ENCODE measurements at regions not wholly inside any gene's neighbourhood (a gene's known extent, or its start where the extent isn't known, plus 50 kb on each side); places are given as distances from the start of the nearest gene placed in this dataset.

GRCh38 chr11:57932105-57932504, 91.6 kb upstream of the OR9Q1 start:
- no peak overlapping the region for H3K14ac ChIP-seq (ENCODE audit: insufficient read depth, low read length)
- no peaks in the 10 kb centered on the region for H3K4me1 Mint-ChIP-seq

More at GRCh38 chr11:57932105-57932504, 91.6 kb upstream of the OR9Q1 start:
- no peaks in the 10 kb centered on the region for H3K27me3 ChIP-seq (ENCODE audit: insufficient read depth, low read length)
- no peak for TF ChIP-seq CTCF (conservative IDR thresholded peaks at IDR 0.05)
- H3K27ac Mint-ChIP-seq: no peak overlapping the region
- H3K23me2 ChIP-seq (ENCODE audit: insufficient read length, low read depth, low read length, poor library complexity, severe bottlenecking): no peaks in the 10 kb centered on the region
- H2BK12ac ChIP-seq (ENCODE audit: insufficient read length, low read depth, low read length): no peak overlapping the region
- no peak overlapping the region for H2BK20ac ChIP-seq (ENCODE audit: low read depth, low read length, poor library complexity, severe bottlenecking)
- no peak overlapping the region for H2BK5ac ChIP-seq (ENCODE audit: insufficient read length, low read length)
- H2BK15ac ChIP-seq (ENCODE audit: low read depth, low read length): no peak overlapping the region
- no peak overlapping the region for H3K18ac ChIP-seq (ENCODE audit: insufficient read length, low read depth, low read length)
- H3K79me2 ChIP-seq (ENCODE audit: insufficient read depth, low read length): no peaks in the 10 kb centered on the region
- H4K8ac ChIP-seq (replicated peaks; ENCODE audit: insufficient read length, low read depth, low read length): no peak overlapping the region
- H3K56ac ChIP-seq (ENCODE audit: insufficient read length, low read depth, low read length): no peak overlapping the region
- no peak overlapping the region for H3K23ac ChIP-seq (ENCODE audit: insufficient read length, low read depth, low read length)
- H3K4me1 ChIP-seq (ENCODE audit: insufficient read depth, low read length): no peaks in the 10 kb centered on the region
- no peak overlapping the region for H3K4ac ChIP-seq (ENCODE audit: low read depth, low read length)
- no peaks in the 10 kb centered on the region for H3K9me3 ChIP-seq (ENCODE audit: control insufficient read depth, low read depth, low read length)
- H3K4me2 ChIP-seq (ENCODE audit: insufficient read depth, insufficient read length, low read length): no peak overlapping the region
- H3T11ph ChIP-seq (ENCODE audit: low read length): no peak overlapping the region
- H3K36me3 Mint-ChIP-seq (ENCODE audit: insufficient read depth in 1 of 3, low read depth in 3 of 3): no peaks in the 10 kb centered on the region; a peak in 1 of 7 replicates
- H4K20me1 ChIP-seq (ENCODE audit: control insufficient read depth, insufficient read depth, insufficient read length): no peaks in the 10 kb centered on the region
- no CpG with 5 or more reads among the region's 2 CpGs for WGBS (ENCODE audit: extremely low coverage, insufficient read length, low lambda C conversion rate)
- H4K91ac ChIP-seq (ENCODE audit: insufficient read length, low read depth, low read length): no peak overlapping the region
- H2AFZ ChIP-seq (ENCODE audit: low read length): no peak overlapping the region
- no peak overlapping the region for H3K9ac ChIP-seq (ENCODE audit: extremely low read depth, insufficient read length, low read length)
- no peak overlapping the region for H2BK120ac ChIP-seq (ENCODE audit: low read depth, low read length, poor library complexity, severe bottlenecking)
- H4K5ac ChIP-seq (ENCODE audit: insufficient read length, low read depth, low read length): no peak overlapping the region
- no peaks in the 10 kb centered on the region for H3K79me1 ChIP-seq (ENCODE audit: insufficient read depth, low read depth, low read length, poor library complexity, severe bottlenecking)
- DNase-seq: no peak
- H2AK5ac ChIP-seq (ENCODE audit: insufficient read length, low read length): no peak overlapping the region
- no peaks in the 10 kb centered on the region for H3K9me3 Mint-ChIP-seq
- no peak overlapping the region for H3K27ac ChIP-seq (ENCODE audit: insufficient read length, low read depth, low read length)
- no peak overlapping the region for H3K4me3 Mint-ChIP-seq
- no peaks in the 10 kb centered on the region; the same call in 1 of the 2 replicates for H3K27me3 Mint-ChIP-seq (ENCODE audit: low read depth)

Data from H9 (cell line).